IPS DF 6.9 (cell line): ENCODE measurements at regions not wholly inside any gene's neighbourhood (a gene's known extent, or its start where the extent isn't known, plus 50 kb on each side); places are given as distances from the start of the nearest gene placed in this dataset.

Source experiments
- DNase-seq: peaks from one replicate; pipeline ENCODE4 v3.0.0-alpha.2; 2013; ENCODE audit warnings: low read depth, low spot score
- H3K27ac ChIP-seq: one replicate; pipeline ENCODE4 v1.5.1; 2013; ENCODE audit warnings: low read length, control low read depth
- H3K27me3 ChIP-seq: 2 replicates; pipeline ENCODE4 v1.6.1; 2013; ENCODE audit warnings: mild to moderate bottlenecking, low read length; ENCODE audit not compliant: control insufficient read depth, insufficient read depth
- H3K36me3 ChIP-seq: 2 replicates; pipeline ENCODE4 v1.6.1; 2013; ENCODE audit warnings: low read length; ENCODE audit not compliant: control insufficient read depth, insufficient read depth
- H3K4me1 ChIP-seq: 2 replicates; pipeline ENCODE4 v1.6.1; 2013; ENCODE audit warnings: low read length; ENCODE audit not compliant: control insufficient read depth, insufficient read depth
- H3K4me3 ChIP-seq: 2 replicates; pipeline ENCODE4 v1.5.1; 2013; ENCODE audit warnings: mild to moderate bottlenecking, low read length
- H3K9me3 ChIP-seq: 2 replicates; pipeline ENCODE4 v1.6.1; 2013; ENCODE audit warnings: low read length, inconsistent platforms; ENCODE audit not compliant: control insufficient read depth, insufficient read depth
- WGBS: extraction: QIAGEN DNeasy Blood & Tissue Kit; methylation state at CpG from one replicate; pipeline ENCODE4 v1.1.7; 2013; ENCODE audit warnings: mixed read lengths, missing lambda C conversion rate; ENCODE audit not compliant: insufficient read length, insufficient coverage; 5-methylcytosine and 5-hydroxymethylcytosine counted together

GRCh38 chr5:2006971-2007291, 124.2 kb upstream of the IRX4 start:
- H3K4me3 ChIP-seq: no peak overlapping the region
- no peaks in the 10 kb centered on the region for H3K36me3 ChIP-seq
- no peaks in the 10 kb centered on the region; the same call in 1 of the 2 replicates for H3K4me1 ChIP-seq
- no peak overlapping the region for H3K27ac ChIP-seq
- H3K9me3 ChIP-seq: no peaks in the 10 kb centered on the region
- no peak for DNase-seq
- WGBS: no CpG with 5 or more reads among the region's 14 CpGs
- H3K27me3 ChIP-seq: no peaks in the 10 kb centered on the region

GRCh38 chr5:2006193-2006970, 123.7 kb upstream of the IRX4 start:
- H3K4me3 ChIP-seq: no peak overlapping the region
- H3K9me3 ChIP-seq: no peaks in the 10 kb centered on the region
- H3K4me1 ChIP-seq: no peaks in the 10 kb centered on the region; the same call in 1 of the 2 replicates
- DNase-seq: no peak
- no CpG with 5 or more reads among the region's 24 CpGs for WGBS
- H3K27me3 ChIP-seq: no peaks in the 10 kb centered on the region
- H3K27ac ChIP-seq: no peak overlapping the region
- H3K36me3 ChIP-seq: no peaks in the 10 kb centered on the region

GRCh38 chr5:2005101-2006041, 122.6 kb upstream of the IRX4 start:
- H3K9me3 ChIP-seq: no peaks in the 10 kb centered on the region
- no peak for DNase-seq
- no peaks in the 10 kb centered on the region for H3K36me3 ChIP-seq
- no CpG with 5 or more reads among the region's 35 CpGs for WGBS
- no peak overlapping the region for H3K27ac ChIP-seq
- H3K4me3 ChIP-seq: no peak overlapping the region
- H3K4me1 ChIP-seq: no peaks in the 10 kb centered on the region; the same call in 1 of the 2 replicates
- no peaks in the 10 kb centered on the region for H3K27me3 ChIP-seq

- no peaks in the 10 kb centered on the region for H3K9me3 ChIP-seq
- H3K27ac ChIP-seq: no peak overlapping the region
- no peak overlapping the region for H3K4me3 ChIP-seq
- H3K36me3 ChIP-seq: no peaks in the 10 kb centered on the region
- H3K4me1 ChIP-seq: no peaks in the 10 kb centered on the region
- H3K27me3 ChIP-seq: no peaks in the 10 kb centered on the region
- DNase-seq: no peak
- no CpG with 5 or more reads among the region's 20 CpGs for WGBS
Measured at GRCh38 chr5:2003690-2004365, 121.1 kb upstream of the IRX4 start.

GRCh38 chr5:2003206-2003605, 120.5 kb upstream of the IRX4 start:
- no peak overlapping the region for H3K27ac ChIP-seq
- WGBS: no CpG with 5 or more reads among the region's 10 CpGs
- no peaks in the 10 kb centered on the region for H3K27me3 ChIP-seq

GRCh38 chr5:2001300-2001699, 118.6 kb upstream of the IRX4 start:
- Histone ChIP-seq H3K27ac (no peak overlapping the region), H3K36me3 (no peaks in the 10 kb centered on the region), H3K4me1 (no peaks in the 10 kb centered on the region), H3K4me3 (no peak overlapping the region), H3K27me3 (no peaks in the 10 kb centered on the region), H3K9me3 (no peaks in the 10 kb centered on the region)
- DNase-seq: no peak
- no CpG with 5 or more reads among the region's 12 CpGs for WGBS

More at GRCh38 chr5:2003206-2003605, 120.5 kb upstream of the IRX4 start:
- Histone ChIP-seq H3K4me3 (no peak overlapping the region), H3K4me1 (no peaks in the 10 kb centered on the region), H3K36me3 (no peaks in the 10 kb centered on the region), H3K9me3 (no peaks in the 10 kb centered on the region)
- no peak for DNase-seq

GRCh38 chr5:2000591-2000990, 117.9 kb upstream of the IRX4 start:
- no peak for DNase-seq
- H3K27me3 ChIP-seq: no peaks in the 10 kb centered on the region
- H3K4me3 ChIP-seq: no peak overlapping the region
- H3K9me3 ChIP-seq: no peaks in the 10 kb centered on the region
- no CpG with 5 or more reads among the region's 12 CpGs for WGBS
- H3K36me3 ChIP-seq: no peaks in the 10 kb centered on the region
- H3K4me1 ChIP-seq: no peaks in the 10 kb centered on the region
- no peak overlapping the region for H3K27ac ChIP-seq

- DNase-seq: no peak
- WGBS: no CpG with 5 or more reads among the region's 6 CpGs
- Histone ChIP-seq H3K27ac (no peak overlapping the region), H3K4me1 (no peaks in the 10 kb centered on the region), H3K36me3 (no peaks in the 10 kb centered on the region), H3K9me3 (no peaks in the 10 kb centered on the region), H3K27me3 (no peaks in the 10 kb centered on the region), H3K4me3 (no peak overlapping the region)
Measured at GRCh38 chr5:1999794-2000193, 117.1 kb upstream of the IRX4 start.

- Histone ChIP-seq H3K4me3 (no peak overlapping the region), H3K27me3 (no peaks in the 10 kb centered on the region), H3K9me3 (no peaks in the 10 kb centered on the region), H3K4me1 (no peaks in the 10 kb centered on the region), H3K27ac (no peak overlapping the region), H3K36me3 (no peaks in the 10 kb centered on the region)
- DNase-seq: no peak
- WGBS: no CpG with 5 or more reads among the region's 4 CpGs
Measured at GRCh38 chr5:1998716-1999317, 116.1 kb upstream of the IRX4 start.

- Histone ChIP-seq H3K27ac (no peak overlapping the region), H3K9me3 (no peaks in the 10 kb centered on the region)
- no CpG with 5 or more reads among the region's 1 CpG for WGBS
Measured at GRCh38 chr5:1998348-1998669, 115.6 kb upstream of the IRX4 start.

More at GRCh38 chr5:1998348-1998669, 115.6 kb upstream of the IRX4 start:
- Histone ChIP-seq H3K36me3 (no peaks in the 10 kb centered on the region), H3K4me3 (no peak overlapping the region), H3K4me1 (no peaks in the 10 kb centered on the region), H3K27me3 (no peaks in the 10 kb centered on the region)
- DNase-seq: no peak
